HCT116 (cell line): ENCODE measurements at regions not wholly inside any gene's neighbourhood (a gene's known extent, or its start where the extent isn't known, plus 50 kb on each side); places are given as distances from the start of the nearest gene placed in this dataset.

ENCODE experiments used
- ATAC-seq: fragments of 200-7000 bp; cut with Tn5 transposase; 2 replicates; pipeline ENCODE4 v1.9.1; 2020; ENCODE audit warnings: mild to moderate bottlenecking, moderate library complexity
- BruUV-seq: library from RNA; stranded (reverse); fragments of 400-500 nt; replicated peaks from 2 replicates; lab custom pipeline; 2021; lab: Mats Ljungman, UMichigan
- CTCF ChIA-PET: fragments of 300-600 bp; sonication (Branson Sonifier 250); formaldehyde crosslinking; loops from one replicate; lab custom pipeline; 2021; ENCODE audit warnings: antibody characterized with exemption; lab: Charles Lee
- POLR2A ChIA-PET: fragments of 300-600, 350-600 bp; sonication (Branson Sonifier 250); formaldehyde crosslinking; loops from one replicate; lab custom pipeline; 2021; ENCODE audit warnings: antibody characterized with exemption; lab: Charles Lee
- RAD21 ChIA-PET, 2 experiments: fragments of 300-600 bp; sonication (Branson Sonifier 250); formaldehyde crosslinking; loops; one replicate each; lab custom pipeline; 2023; ENCODE audit warnings: low total read pairs in 2 of 2; ENCODE audit not compliant: uncharacterized antibody in 2 of 2, unreplicated experiment in 2 of 2, low non-redundant PET in 1 of 2; lab: Charles Lee
- DNase-seq: peaks from one replicate; pipeline ENCODE4 v3.0.0-alpha.2; 2010; ENCODE audit warnings: low read depth, low spot score
- H2AFZ ChIP-seq: fragments of 200-600 bp; shearing (Covaris generic), sonication (generic); 2 replicates; pipeline ENCODE4 v1.6.1; 2017; ENCODE audit warnings: low read depth, mixed run types, mixed read lengths, antibody characterized with exemption, low read length; ENCODE audit not compliant: poor library complexity, severe bottlenecking
- H3K27ac ChIP-seq: 2 replicates; pipeline ENCODE4 v1.5.1; 2012; ENCODE audit warnings: low read depth, low read length
- H3K27me3 ChIP-seq: fragments of 200-600 bp; sonication (generic); 2 replicates; pipeline ENCODE4 v1.6.1; 2016; ENCODE audit warnings: mixed run types, low read length, mixed read lengths; ENCODE audit not compliant: insufficient read depth
- H3K36me3 ChIP-seq, 2 experiments: fragments of 200-500 bp in 1 of 2; fragments of 200-600 bp in 1 of 2; sonication (Bioruptor generic) in 1 of 2; sonication (generic) in 1 of 2; 2 replicates each; pipeline versions ENCODE4 v1.5.1 to v1.6.1; 2014 to 2016; ENCODE audit warnings: low read length in 2 of 2, inconsistent platforms in 1 of 2, mixed read lengths in 1 of 2, mixed run types in 1 of 2; ENCODE audit not compliant: insufficient read depth in 2 of 2, control insufficient read depth in 1 of 2
- H3K4me1 ChIP-seq, 2 experiments: fragments of 200-600 bp in 1 of 2; sonication (generic) in 1 of 2; 2 replicates each; pipeline versions ENCODE4 v1.5.1 to v1.6.1; 2012 to 2017; ENCODE audit warnings: low read length in 2 of 2, inconsistent platforms in 1 of 2, mild to moderate bottlenecking in 1 of 2, mixed read lengths in 1 of 2, mixed run types in 1 of 2, moderate library complexity in 1 of 2; ENCODE audit not compliant: insufficient read depth in 2 of 2, control insufficient read depth in 1 of 2
- H3K4me2 ChIP-seq: fragments of 200-600 bp; sonication (generic); 2 replicates; pipeline ENCODE4 v1.6.1; 2017; ENCODE audit warnings: mixed run types, low read length, mixed read lengths
- H3K4me3 ChIP-seq, 2 experiments: fragments of 200-600 bp in 1 of 2; sonication (generic) in 1 of 2; replicated peaks in 1 of 2; 2 replicates each; pipeline ENCODE4 v1.5.1; 2011 to 2016; ENCODE audit warnings: low read length in 2 of 2, control low read depth in 1 of 2, low read depth in 1 of 2, mild to moderate bottlenecking in 1 of 2, mixed read lengths in 1 of 2, mixed run types in 1 of 2
- H3K79me2 ChIP-seq: fragments of 200-600 bp; sonication (generic); 2 replicates; pipeline ENCODE4 v1.6.1; 2017; ENCODE audit warnings: mild to moderate bottlenecking, mixed run types, low read length, moderate library complexity, mixed read lengths; ENCODE audit not compliant: insufficient read depth
- H3K9ac ChIP-seq: fragments of 200-600 bp; sonication (generic); 2 replicates; pipeline ENCODE4 v1.6.1; 2016; ENCODE audit warnings: low read length, mixed read lengths
- H3K9me2 ChIP-seq: fragments of 200-600 bp; sonication (generic), shearing (Covaris generic); 2 replicates; pipeline ENCODE4 v1.6.1; 2017; ENCODE audit warnings: mixed run types, mild to moderate bottlenecking, moderate library complexity; ENCODE audit not compliant: insufficient read depth
- H3K9me3 ChIP-seq, 2 experiments: fragments of 200-500 bp in 1 of 2; fragments of 200-600 bp in 1 of 2; sonication (Bioruptor generic) in 1 of 2; sonication (generic) in 1 of 2; 2 replicates each; pipeline ENCODE4 v1.6.1; 2014 to 2017; ENCODE audit warnings: low read length in 2 of 2, mixed read lengths in 2 of 2, inconsistent platforms in 1 of 2, low read depth in 1 of 2, mild to moderate bottlenecking in 1 of 2, mixed run types in 1 of 2, moderate library complexity in 1 of 2; ENCODE audit not compliant: control insufficient read depth in 1 of 2, insufficient read depth in 1 of 2
- H4K20me1 ChIP-seq: fragments of 200-600 bp; sonication (generic), shearing (Covaris generic); 2 replicates; pipeline ENCODE4 v1.6.1; 2017; ENCODE audit warnings: mixed run types, mild to moderate bottlenecking, moderate library complexity; ENCODE audit not compliant: insufficient read depth
- CEBPB ChIP-seq: IDR thresholded peaks from 2 replicates; pipeline ENCODE4 v1.6.1; 2012; ENCODE audit warnings: low read depth
- ELF1 ChIP-seq: IDR thresholded peaks from 2 replicates; pipeline ENCODE4 v1.6.1; 2012; ENCODE audit warnings: low read depth, borderline replicate concordance
- EZH2 ChIP-seq: fragments of 200-600 bp; sonication (generic); IDR thresholded peaks from 2 replicates; pipeline ENCODE4 v1.6.1; 2017; ENCODE audit warnings: antibody characterized with exemption, mixed run types
- POLR2AphosphoS5 ChIP-seq: IDR thresholded peaks from 2 replicates; pipeline ENCODE4 v1.6.1; 2011; ENCODE audit warnings: mild to moderate bottlenecking, low read depth, low read length, moderate library complexity
- SP1 ChIP-seq: IDR thresholded peaks from 2 replicates; pipeline ENCODE4 v1.6.1; 2012; ENCODE audit warnings: low read depth
- TCF7L2 ChIP-seq: IDR thresholded peaks from 2 replicates; pipeline ENCODE4 v1.7.0; 2011; ENCODE audit warnings: borderline replicate concordance, inconsistent platforms; ENCODE audit not compliant: insufficient read depth, insufficient read length; ENCODE audit errors: extremely low read depth
- YY1 ChIP-seq: IDR thresholded peaks from 2 replicates; pipeline ENCODE4 v1.6.1; 2011; ENCODE audit warnings: low read length, low read depth, moderate library complexity, mild to moderate bottlenecking; ENCODE audit not compliant: insufficient replicate concordance; ENCODE audit errors: extremely low read depth
- ZBTB33 ChIP-seq: IDR thresholded peaks from 2 replicates; pipeline ENCODE4 v1.6.1; 2011; ENCODE audit warnings: mild to moderate bottlenecking, low read length, moderate library complexity; ENCODE audit not compliant: insufficient replicate concordance; ENCODE audit errors: extremely low read depth
- ZNF274 ChIP-seq: fragments of 200-500 bp; sonication (Bioruptor generic); IDR thresholded peaks from 2 replicates; pipeline ENCODE4 v1.6.1; 2014; ENCODE audit warnings: mild to moderate bottlenecking, low read depth, low read length, inconsistent platforms
- intact Hi-C: fragments of 100-400 bp; cut with micrococcal nuclease; formaldehyde crosslinking; loops from 2 replicates; pipeline ENCODE4 v1.10.0; 2022

DNA sequence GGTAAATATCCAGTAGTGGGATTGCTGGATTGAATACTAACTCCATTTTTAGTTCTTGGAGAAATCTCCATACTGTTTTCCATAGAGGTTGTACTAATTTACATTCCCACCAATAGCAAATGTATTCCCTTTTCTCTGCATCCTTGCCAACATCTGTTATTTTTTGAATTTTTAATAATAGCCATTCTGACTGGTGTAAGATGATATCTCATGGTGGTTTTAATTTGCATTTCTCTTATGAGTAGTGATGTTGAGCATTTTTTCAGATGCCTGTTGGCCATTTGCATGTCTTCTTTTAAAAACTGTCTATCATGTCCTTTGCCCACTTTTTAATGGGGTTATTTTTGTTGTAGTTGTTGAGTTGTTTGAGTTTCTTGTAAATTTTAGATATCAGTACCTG is 253.2 kb downstream of the HAO1 start:
- Histone ChIP-seq H3K9ac (no peak overlapping the region), H3K4me1 (no peaks in the 10 kb centered on the region), H4K20me1 (no peaks in the 10 kb centered on the region), H3K27me3 (no peaks in the 10 kb centered on the region), H3K79me2 (no peaks in the 10 kb centered on the region), H3K27ac (no peak overlapping the region), H3K4me3 (no peak overlapping the region), H3K9me2 (no peaks in the 10 kb centered on the region), H3K4me2 (no peak overlapping the region), H3K36me3 (no peaks in the 10 kb centered on the region), H3K9me3 (peaks cover 0 to 10% of the 10 kb centered on the region in 2 experiments; a peak in 2 of 4 replicates), H2AFZ (no peak overlapping the region)
- DNase-seq: no peak
- no peak for ATAC-seq
- POLR2A ChIA-PET: no interaction called here
- BruUV-seq: no TSS peak
- TF ChIP-seq SP1 (no peak), EZH2 (no peak), CEBPB (no peak)
- CTCF ChIA-PET: no interaction called here
- RAD21 ChIA-PET: no interaction called here
- intact Hi-C loops: no loop called here

- ChIA-PET CTCF (no interaction called here), RAD21 (no interaction called here), POLR2A (no interaction called here)
- intact Hi-C loops: no loop called here
- no peaks in the 10 kb centered on the region for H3K79me2 ChIP-seq
- no peak overlapping the region for H2AFZ ChIP-seq
- TF ChIP-seq ELF1 (no peak), YY1 (no peak), POLR2AphosphoS5 (no peak), ZNF274 (no peak), TCF7L2 (no peak), ZBTB33 (no peak)
- H4K20me1 ChIP-seq: no peaks in the 10 kb centered on the region
- H3K9ac ChIP-seq: no peak overlapping the region
- H3K27me3 ChIP-seq: no peaks in the 10 kb centered on the region
- H3K4me1 ChIP-seq: no peaks in the 10 kb centered on the region
- H3K4me3 ChIP-seq: no peak overlapping the region
- H3K36me3 ChIP-seq: no peaks in the 10 kb centered on the region
- no peak overlapping the region for H3K27ac ChIP-seq
- H3K4me2 ChIP-seq: no peak overlapping the region
- no TSS peak for BruUV-seq
- peaks cover 0 to 13% of the 10 kb centered on the region in 2 experiments; a peak in 2 of 4 replicates for H3K9me3 ChIP-seq
- no peak for DNase-seq
- no peaks in the 10 kb centered on the region for H3K9me2 ChIP-seq
- no peak for ATAC-seq
Measured at GRCh38 chr20:7689151-7689550, 251.1 kb downstream of the HAO1 start.
